GM19463 (cell line): ENCODE measurements at regions not wholly inside any gene's neighbourhood (a gene's known extent, or its start where the extent isn't known, plus 50 kb on each side); places are given as distances from the start of the nearest gene placed in this dataset.

ENCODE experiments used
- ATAC-seq: cut with Tn5 transposase; IDR thresholded peaks from one replicate; pipeline ENCODE4 v1.9.1; 2021; ENCODE audit warnings: mild to moderate bottlenecking, moderate library complexity; ENCODE audit not compliant: unreplicated experiment

- ATAC-seq, result no peak
Measured at GRCh38 chr1:5444396-5444795, 547.8 kb downstream of the NPHP4 start.

GRCh38 chr1:5436808-5437207, 555.4 kb downstream of the NPHP4 start:
- no peak for ATAC-seq

- no peak for ATAC-seq
Measured at GRCh38 chr1:5435414-5435813, 556.8 kb downstream of the NPHP4 start.

- no peak for ATAC-seq
Measured at GRCh38 chr1:5432436-5432835, 559.8 kb downstream of the NPHP4 start.

GRCh38 chr1:5430911-5431697, 561.1 kb downstream of the NPHP4 start:
- no peak for ATAC-seq

GRCh38 chr1:5430136-5430535, 562.1 kb downstream of the NPHP4 start:
- ATAC-seq, result no peak

GRCh38 chr1:5428351-5428750, 563.9 kb downstream of the NPHP4 start:
- ATAC-seq, result no peak

- ATAC-seq, result no peak
Measured at GRCh38 chr1:5427026-5427613, 565.1 kb downstream of the NPHP4 start.

GRCh38 chr1:5424802-5425703, 567.2 kb downstream of the NPHP4 start:
- no peak for ATAC-seq

- no peak for ATAC-seq
Measured at GRCh38 chr1:5423109-5423508, 569.1 kb downstream of the NPHP4 start.

GRCh38 chr1:5419501-5419900, 572.7 kb downstream of the NPHP4 start:
- ATAC-seq, result no peak

- no peak for ATAC-seq
Measured at GRCh38 chr1:5416518-5416917, 575.7 kb downstream of the NPHP4 start.

GRCh38 chr1:5415606-5416005, 576.6 kb downstream of the NPHP4 start:
- no peak for ATAC-seq

GRCh38 chr1:5410652-5411051, 581.6 kb downstream of the NPHP4 start:
- ATAC-seq, result no peak

- ATAC-seq, result no peak
Measured at GRCh38 chr1:5408401-5408800, 583.8 kb downstream of the NPHP4 start.

GRCh38 chr1:5405263-5405662, 587.0 kb downstream of the NPHP4 start:
- no peak for ATAC-seq

GRCh38 chr1:5404412-5405203, 587.6 kb downstream of the NPHP4 start:
- no peak for ATAC-seq

GRCh38 chr1:5403935-5404334, 588.3 kb downstream of the NPHP4 start:
- no peak for ATAC-seq

GRCh38 chr1:5402618-5403017, 589.6 kb downstream of the NPHP4 start:
- ATAC-seq, result no peak

- ATAC-seq, result no peak
Measured at GRCh38 chr1:5399771-5400170, 592.5 kb downstream of the NPHP4 start.

- no peak for ATAC-seq
Measured at GRCh38 chr1:5396593-5396992, 595.6 kb downstream of the NPHP4 start.
